ENCODE measurements at regions not wholly inside any gene's neighbourhood (a gene's known extent, or its start where the extent isn't known, plus 50 kb on each side); places are given as distances from the start of the nearest gene placed in this dataset.

GRCh38 chr2:136452528-136452927 lies 312.8 kb upstream of the THSD7B start:
- ChIA-PET POLR2A (no interaction called here), CTCF (no interaction called here)
- Mint-ChIP-seq H3K27me3 (peaks cover 75% of the 10 kb centered on the region), H3K4me3 (no peak overlapping the region), H3K9me3 (no peaks in the 10 kb centered on the region), H3K36me3 (ENCODE audit: low read depth) (no peaks in the 10 kb centered on the region), H3K27ac (no peak overlapping the region), H3K4me1 (ENCODE audit: low read depth) (no peaks in the 10 kb centered on the region)
- Histone ChIP-seq H3K27me3 (ENCODE audit: control insufficient read depth in 1 of 2, insufficient read depth in 2 of 2, low read length in 2 of 2) (peaks cover 3 to 5% of the 10 kb centered on the region in 2 experiments), H3K27ac (ENCODE audit: low read depth in 1 of 2, low read length in 2 of 2) (no peak overlapping the region), H3K9me3 (ENCODE audit: control insufficient read depth in 1 of 2, insufficient read depth in 1 of 2, low read length in 2 of 2) (no peaks in the 10 kb centered on the region), H3K36me3 (ENCODE audit: insufficient read depth, low read length) (no peaks in the 10 kb centered on the region), H3K4me1 (ENCODE audit: insufficient read depth, low read length) (no peaks in the 10 kb centered on the region), H3K4me3 (ENCODE audit: low read length) (no peak overlapping the region)
- DNase-seq (no peak), ATAC-seq (ENCODE audit: poor library complexity) (no peak)
- no peak for TF ChIP-seq CTCF (IDR thresholded peaks at IDR 0.05)
- intact Hi-C loops (cut with DNase I, micrococcal nuclease): no loop called here

- no peak for ATAC-seq (ENCODE audit: poor library complexity)
- H3K27ac ChIP-seq (ENCODE audit: low read depth in 1 of 2, low read length in 2 of 2): no peak overlapping the region
- CTCF ChIA-PET: no interaction called here
- Mint-ChIP-seq H3K27ac (no peak overlapping the region), H3K36me3 (ENCODE audit: low read depth) (no peaks in the 10 kb centered on the region), H3K4me3 (no peak overlapping the region), H3K4me1 (ENCODE audit: low read depth) (no peaks in the 10 kb centered on the region), H3K27me3 (peaks cover 59% of the 10 kb centered on the region), H3K9me3 (no peaks in the 10 kb centered on the region)
- H3K36me3 ChIP-seq (ENCODE audit: insufficient read depth, low read length): no peaks in the 10 kb centered on the region
- intact Hi-C loops (cut with DNase I, micrococcal nuclease): no loop called here
- H3K27me3 ChIP-seq (ENCODE audit: control insufficient read depth in 1 of 2, insufficient read depth in 2 of 2, low read length in 2 of 2): peaks cover 0 to 5% of the 10 kb centered on the region in 2 experiments
- no peaks in the 10 kb centered on the region for H3K4me1 ChIP-seq (ENCODE audit: insufficient read depth, low read length)
- TF ChIP-seq CTCF (IDR thresholded peaks at IDR 0.05): no peak
- no peak overlapping the region for H3K4me3 ChIP-seq (ENCODE audit: low read length)
- DNase-seq: no peak
- POLR2A ChIA-PET: no interaction called here
- H3K9me3 ChIP-seq (ENCODE audit: control insufficient read depth in 1 of 2, insufficient read depth in 1 of 2, low read length in 2 of 2): no peaks in the 10 kb centered on the region
Observed at GRCh38 chr2:136448986-136449780, 316.2 kb upstream of the THSD7B start.

- TF ChIP-seq CTCF (IDR thresholded peaks at IDR 0.05): no peak
- ATAC-seq (ENCODE audit: poor library complexity): no peak
- no peaks in the 10 kb centered on the region for H3K4me1 ChIP-seq (ENCODE audit: insufficient read depth, low read length)
- no peak overlapping the region for H3K4me3 ChIP-seq (ENCODE audit: low read length)
- H3K9me3 Mint-ChIP-seq: no peaks in the 10 kb centered on the region
- no peaks in the 10 kb centered on the region for H3K9me3 ChIP-seq (ENCODE audit: control insufficient read depth in 1 of 2, insufficient read depth in 1 of 2, low read length in 2 of 2)
- no peak overlapping the region for H3K27ac ChIP-seq (ENCODE audit: low read depth in 1 of 2, low read length in 2 of 2)
- ChIA-PET POLR2A (no interaction called here), CTCF (no interaction called here)
- H3K27me3 ChIP-seq (ENCODE audit: control insufficient read depth in 1 of 2, insufficient read depth in 2 of 2, low read length in 2 of 2): peaks cover 0 to 5% of the 10 kb centered on the region in 2 experiments
- no peaks in the 10 kb centered on the region for H3K36me3 Mint-ChIP-seq (ENCODE audit: low read depth)
- no peaks in the 10 kb centered on the region for H3K4me1 Mint-ChIP-seq (ENCODE audit: low read depth)
- no peak overlapping the region for H3K27ac Mint-ChIP-seq
- H3K27me3 Mint-ChIP-seq: peaks cover 55% of the 10 kb centered on the region
- DNase-seq: no peak
- no peaks in the 10 kb centered on the region for H3K36me3 ChIP-seq (ENCODE audit: insufficient read depth, low read length)
- no peak overlapping the region for H3K4me3 Mint-ChIP-seq
- intact Hi-C loops (cut with DNase I, micrococcal nuclease): no loop called here
Observed at GRCh38 chr2:136448432-136448831, 316.9 kb upstream of the THSD7B start.
